ENCODE measurements at regions not wholly inside any gene's neighbourhood (a gene's known extent, or its start where the extent isn't known, plus 50 kb on each side); places are given as distances from the start of the nearest gene placed in this dataset.

- no peak for TF ChIP-seq POLR2A (IDR thresholded peaks at IDR 0.05)
- TF ChIP-seq, protein P1, sequence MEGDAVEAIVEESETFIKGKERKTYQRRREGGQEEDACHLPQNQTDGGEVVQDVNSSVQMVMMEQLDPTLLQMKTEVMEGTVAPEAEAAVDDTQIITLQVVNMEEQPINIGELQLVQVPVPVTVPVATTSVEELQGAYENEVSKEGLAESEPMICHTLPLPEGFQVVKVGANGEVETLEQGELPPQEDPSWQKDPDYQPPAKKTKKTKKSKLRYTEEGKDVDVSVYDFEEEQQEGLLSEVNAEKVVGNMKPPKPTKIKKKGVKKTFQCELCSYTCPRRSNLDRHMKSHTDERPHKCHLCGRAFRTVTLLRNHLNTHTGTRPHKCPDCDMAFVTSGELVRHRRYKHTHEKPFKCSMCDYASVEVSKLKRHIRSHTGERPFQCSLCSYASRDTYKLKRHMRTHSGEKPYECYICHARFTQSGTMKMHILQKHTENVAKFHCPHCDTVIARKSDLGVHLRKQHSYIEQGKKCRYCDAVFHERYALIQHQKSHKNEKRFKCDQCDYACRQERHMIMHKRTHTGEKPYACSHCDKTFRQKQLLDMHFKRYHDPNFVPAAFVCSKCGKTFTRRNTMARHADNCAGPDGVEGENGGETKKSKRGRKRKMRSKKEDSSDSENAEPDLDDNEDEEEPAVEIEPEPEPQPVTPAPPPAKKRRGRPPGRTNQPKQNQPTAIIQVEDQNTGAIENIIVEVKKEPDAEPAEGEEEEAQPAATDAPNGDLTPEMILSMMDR (IDR thresholded peaks at IDR 0.05) = no peak
- Histone ChIP-seq H3K27me3 (no peaks in the 10 kb centered on the region), H3K4me3 (no peak overlapping the region), H3K27ac (peak overlapping the region; percentile 22 to 51), H3K4me1 (no peaks in the 10 kb centered on the region), H3K9me3 (no peaks in the 10 kb centered on the region), H3K36me3 (no peaks in the 10 kb centered on the region)
- intact Hi-C loops (cut with DNase I; ENCODE audit: low total_unique reads) = no loop called here
- DNase-seq = no peak
These were observed 94.7 kb downstream of the NTMT2 start for GRCh38 chr1:170240409-170240808.

GRCh38 chr1:170241266-170241851 lies 95.6 kb downstream of the NTMT2 start:
- no peaks in the 10 kb centered on the region for H3K27me3 ChIP-seq
- no peak overlapping the region for H3K4me3 ChIP-seq
- intact Hi-C loops (cut with DNase I; ENCODE audit: low total_unique reads) = no loop called here
- H3K9me3 ChIP-seq = no peaks in the 10 kb centered on the region
- H3K4me1 ChIP-seq = no peaks in the 10 kb centered on the region
- TF ChIP-seq POLR2A (IDR thresholded peaks at IDR 0.05) = no peak
- TF ChIP-seq, protein P1 (IDR thresholded peaks at IDR 0.05) = no peak
- no peaks in the 10 kb centered on the region for H3K36me3 ChIP-seq
- DNase-seq = no peak
- peak overlapping the region; percentile 22 to 51 for H3K27ac ChIP-seq

GRCh38 chr1:170247751-170248521 lies 102.2 kb downstream of the NTMT2 start:
- no peak for DNase-seq
- Histone ChIP-seq H3K27me3 (no peaks in the 10 kb centered on the region), H3K36me3 (no peaks in the 10 kb centered on the region), H3K4me1 (no peaks in the 10 kb centered on the region), H3K9me3 (no peaks in the 10 kb centered on the region), H3K4me3 (no peak overlapping the region), H3K27ac (no peak overlapping the region)
- TF ChIP-seq, protein P1 (IDR thresholded peaks at IDR 0.05) = no peak
- no peak for TF ChIP-seq POLR2A (IDR thresholded peaks at IDR 0.05)
- intact Hi-C loops (cut with DNase I; ENCODE audit: low total_unique reads) = no loop called here

DNA sequence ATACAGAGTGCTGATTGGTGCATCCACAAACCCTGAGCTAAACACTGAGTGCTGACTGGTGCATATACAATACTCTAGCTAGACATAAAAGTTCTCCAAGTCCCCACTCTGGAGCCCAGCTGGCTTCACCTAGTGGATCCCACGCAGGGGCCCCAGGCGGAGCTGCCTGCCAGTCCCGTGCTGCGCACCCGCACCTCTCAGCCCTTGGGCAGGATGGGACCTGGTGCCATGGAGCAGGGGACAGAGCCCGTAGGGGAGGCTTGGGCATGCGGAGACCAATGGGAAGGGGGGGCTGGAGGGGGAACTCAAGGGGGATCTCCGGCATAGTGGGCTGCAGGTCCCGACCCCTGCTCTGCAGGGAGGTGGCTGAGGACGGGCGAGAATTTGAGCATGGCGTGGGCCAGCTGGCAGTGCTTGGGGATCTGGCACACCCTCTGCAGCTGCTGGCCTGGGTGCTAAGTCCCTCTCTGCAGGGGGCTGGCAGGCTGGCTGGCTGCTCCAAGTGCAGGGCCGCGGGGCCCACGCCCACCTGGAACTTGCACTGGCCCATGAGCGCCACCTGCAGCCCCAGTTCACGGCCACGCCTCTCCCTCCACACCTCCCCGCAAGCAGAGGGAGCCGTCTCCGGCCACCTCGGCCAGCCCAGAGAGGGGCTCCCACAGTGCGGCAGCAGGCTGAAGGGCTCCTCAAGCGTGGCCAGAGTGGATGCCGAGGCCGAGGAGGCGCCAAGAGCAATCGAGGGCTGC lies 104.9 kb downstream of the NTMT2 start:
- DNase-seq = no peak
- no peaks in the 10 kb centered on the region for H3K36me3 ChIP-seq

More for the DNA sequence above, 104.9 kb downstream of the NTMT2 start:
- TF ChIP-seq POLR2A (IDR thresholded peaks at IDR 0.05) = no peak
- TF ChIP-seq, protein P1 (IDR thresholded peaks at IDR 0.05) = no peak
- H3K27me3 ChIP-seq = no peaks in the 10 kb centered on the region
- no peaks in the 10 kb centered on the region for H3K9me3 ChIP-seq
- no peak overlapping the region for H3K27ac ChIP-seq
- H3K4me3 ChIP-seq = no peak overlapping the region
- intact Hi-C loops (cut with DNase I; ENCODE audit: low total_unique reads) = no loop called here
- no peaks in the 10 kb centered on the region for H3K4me1 ChIP-seq
